IPS DF 19.7 (cell line): ENCODE measurements at regions not wholly inside any gene's neighbourhood (a gene's known extent, or its start where the extent isn't known, plus 50 kb on each side); places are given as distances from the start of the nearest gene placed in this dataset.

Source experiments
- DNase-seq: peaks from one replicate; pipeline ENCODE4 v3.0.0-alpha.2; 2013; ENCODE audit warnings: low read depth, low spot score

GRCh38 chr2:120548627-120549608 lies 186.8 kb upstream of the GLI2 start:
- DNase-seq = no peak

- DNase-seq = no peak
Observed at GRCh38 chr2:120549841-120550240, 185.8 kb upstream of the GLI2 start.

- no peak for DNase-seq
Observed at GRCh38 chr2:120550282-120550681, 185.4 kb upstream of the GLI2 start.

GRCh38 chr2:120550893-120551446 lies 184.7 kb upstream of the GLI2 start:
- DNase-seq = no peak

GRCh38 chr2:120551522-120551921 lies 184.1 kb upstream of the GLI2 start:
- DNase-seq = no peak

GRCh38 chr2:120552079-120552478 lies 183.6 kb upstream of the GLI2 start:
- no peak for DNase-seq

GRCh38 chr2:120552800-120553481 lies 182.7 kb upstream of the GLI2 start:
- peak; percentile 73 for DNase-seq

GRCh38 chr2:120554625-120555032 lies 181.0 kb upstream of the GLI2 start:
- no peak for DNase-seq

GRCh38 chr2:120555092-120555491 lies 180.6 kb upstream of the GLI2 start:
- DNase-seq = no peak

- no peak for DNase-seq
Observed at GRCh38 chr2:120556911-120557310, 178.8 kb upstream of the GLI2 start.

GRCh38 chr2:120558847-120559246 lies 176.8 kb upstream of the GLI2 start:
- DNase-seq = no peak

- DNase-seq = no peak
Observed at GRCh38 chr2:120559401-120559800, 176.3 kb upstream of the GLI2 start.

GRCh38 chr2:120560330-120560729 lies 175.3 kb upstream of the GLI2 start:
- DNase-seq = no peak

GRCh38 chr2:120561379-120562035 lies 174.2 kb upstream of the GLI2 start:
- DNase-seq = no peak

- DNase-seq = no peak
Observed at GRCh38 chr2:120562218-120563005, 173.3 kb upstream of the GLI2 start.

- DNase-seq = no peak
Observed at GRCh38 chr2:120563616-120564015, 172.1 kb upstream of the GLI2 start.

GRCh38 chr2:120564213-120565094 lies 171.2 kb upstream of the GLI2 start:
- no peak for DNase-seq

GRCh38 chr2:120565095-120565460 lies 170.6 kb upstream of the GLI2 start:
- DNase-seq = no peak

GRCh38 chr2:120565929-120566328 lies 169.7 kb upstream of the GLI2 start:
- DNase-seq = no peak

GRCh38 chr2:120566331-120567035 lies 169.2 kb upstream of the GLI2 start:
- DNase-seq = no peak
